Daoy (cell line): ENCODE measurements at regions not wholly inside any gene's neighbourhood (a gene's known extent, or its start where the extent isn't known, plus 50 kb on each side); places are given as distances from the start of the nearest gene placed in this dataset.

ENCODE experiments used
- DNase-seq: peaks from one replicate; pipeline ENCODE4 v3.0.0-alpha.2; 2015; ENCODE audit warnings: low read depth

DNA sequence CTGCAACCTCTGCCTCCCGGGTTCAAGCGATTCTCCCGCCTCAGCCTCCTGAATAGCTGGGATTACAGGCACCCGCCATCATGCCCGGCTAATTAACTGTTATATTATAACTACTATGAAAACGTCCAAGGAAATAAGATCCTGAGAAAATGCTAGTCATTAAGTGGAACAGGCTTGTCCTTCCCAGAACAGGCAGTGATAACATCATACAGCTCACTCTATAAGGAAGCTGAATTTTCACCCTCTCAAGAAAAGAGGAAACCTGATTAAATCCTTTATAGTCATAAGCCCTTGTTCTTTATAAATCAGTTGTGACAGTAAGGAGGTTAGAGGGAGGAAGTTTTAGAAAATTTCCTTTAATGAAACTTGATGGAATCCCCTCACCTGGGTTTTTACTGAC lies 163.9 kb upstream of the CLINT1 start:
- no peak for DNase-seq

DNA sequence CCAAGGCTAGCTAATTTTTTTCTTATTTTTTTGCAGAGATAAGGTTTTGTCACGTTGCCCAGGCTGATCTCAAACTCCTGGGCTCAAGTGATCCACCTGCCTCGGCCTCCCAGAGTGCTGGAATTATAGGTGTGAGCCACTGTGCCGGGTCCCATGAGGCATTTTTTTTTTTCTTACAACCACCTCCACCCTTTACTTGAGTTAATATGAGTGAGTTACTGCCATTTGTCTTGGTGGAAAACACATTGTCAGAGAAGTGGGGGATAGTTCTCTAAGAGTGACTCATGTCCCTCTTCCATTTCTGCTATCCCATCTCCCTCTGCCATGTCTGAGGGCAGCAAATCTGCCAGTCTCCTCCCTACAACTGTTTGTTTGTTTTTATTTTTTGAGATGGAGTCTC lies 163.4 kb upstream of the CLINT1 start:
- DNase-seq = no peak

DNA sequence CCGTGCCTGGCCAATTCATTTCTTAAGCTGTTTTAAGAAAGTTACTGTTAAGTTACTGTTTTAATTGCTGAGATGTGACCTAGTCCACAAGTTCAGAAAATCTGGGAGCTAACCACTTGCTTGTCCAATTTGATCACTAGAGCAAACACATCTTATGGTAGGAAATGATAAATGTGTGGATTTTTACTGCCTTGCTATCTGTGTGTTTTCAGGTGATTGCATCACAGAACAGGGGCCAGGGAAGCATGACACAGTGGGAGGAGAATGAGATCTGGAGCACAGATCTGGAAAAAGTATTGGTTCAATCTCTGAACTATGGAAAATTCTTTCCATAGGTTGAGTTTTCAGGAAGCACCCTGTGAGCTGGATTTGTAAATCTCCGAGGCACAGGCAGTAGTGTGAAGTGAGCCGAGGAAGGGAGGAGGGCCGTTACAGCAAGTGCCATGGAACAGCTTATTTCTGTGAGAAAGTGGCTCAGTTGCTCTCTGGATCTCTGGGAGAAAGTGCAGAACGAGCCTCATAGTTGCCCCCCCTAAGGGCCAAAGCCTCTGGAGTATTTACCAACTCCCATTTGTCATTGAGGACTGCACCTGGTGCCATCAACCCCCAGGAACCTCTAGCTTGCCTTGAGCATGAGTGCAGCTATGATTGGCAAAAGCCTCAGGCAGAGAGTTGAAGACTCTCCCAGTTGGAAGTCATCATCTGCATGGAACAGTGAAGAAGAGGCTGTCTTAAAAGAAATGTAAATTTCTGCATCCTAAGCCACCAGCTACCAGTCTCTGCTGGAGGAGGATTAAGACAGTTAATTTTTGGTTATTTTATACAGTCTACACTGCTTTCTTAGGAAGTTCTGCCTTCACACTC lies 161.8 kb upstream of the CLINT1 start:
- no peak for DNase-seq

DNA sequence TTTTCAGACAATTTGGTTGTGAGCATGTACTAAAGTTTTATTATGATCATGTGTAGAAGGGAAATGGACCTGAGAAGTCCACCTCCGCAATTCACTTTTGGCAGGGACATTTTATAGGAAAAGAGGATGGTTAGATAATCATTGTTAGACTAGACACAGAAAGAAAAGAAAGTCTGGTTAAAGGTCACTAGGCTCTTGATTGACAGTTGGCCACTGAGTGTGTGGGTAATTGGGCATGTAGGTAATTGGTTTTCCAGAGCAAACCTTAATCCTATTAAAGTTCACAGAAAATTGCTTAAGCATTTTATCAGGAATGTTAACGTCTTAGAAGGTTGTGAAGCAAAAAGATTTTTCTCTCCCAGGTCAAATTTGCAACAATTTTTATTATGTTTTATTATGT lies 158.5 kb upstream of the CLINT1 start:
- DNase-seq = no peak

DNA sequence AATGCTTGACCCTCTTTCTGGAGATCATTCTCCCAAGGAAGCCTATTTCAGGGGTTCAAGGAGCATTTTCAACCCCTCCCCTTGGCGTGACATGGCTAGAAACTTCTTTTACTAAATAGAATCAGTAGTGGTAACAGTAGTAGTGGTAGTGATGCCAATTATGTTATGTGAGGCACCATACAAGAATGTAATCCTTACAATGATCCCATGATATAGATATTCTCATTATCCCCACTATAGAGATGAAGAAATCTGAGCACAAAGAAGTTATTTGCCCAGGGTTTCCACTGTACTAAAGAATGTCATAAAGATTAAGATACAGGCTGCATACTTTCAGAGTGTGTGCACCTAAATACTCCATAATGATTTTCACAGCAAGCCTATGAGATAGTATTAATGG lies 155.4 kb upstream of the CLINT1 start:
- DNase-seq = no peak

DNA sequence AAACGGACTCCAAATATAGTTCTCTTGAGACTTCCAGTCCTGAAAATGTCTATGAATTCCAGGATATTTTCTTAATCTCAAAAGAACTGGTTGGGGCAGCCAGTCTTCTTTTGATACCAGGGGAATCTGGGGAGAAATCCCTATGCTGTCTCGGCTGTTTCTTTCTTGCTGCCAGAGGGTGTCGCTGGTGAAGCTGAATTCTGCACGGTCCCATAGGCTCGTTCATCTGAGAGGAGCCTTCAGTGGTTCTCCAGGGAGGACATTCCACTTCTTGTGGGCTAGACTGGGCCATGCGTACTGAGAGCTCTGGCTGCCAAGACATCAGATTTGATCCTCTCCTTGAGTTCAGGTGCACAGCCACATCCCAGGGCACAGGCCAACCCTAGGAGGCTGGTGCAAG lies 155.0 kb upstream of the CLINT1 start:
- peak; percentile 26 for DNase-seq

DNA sequence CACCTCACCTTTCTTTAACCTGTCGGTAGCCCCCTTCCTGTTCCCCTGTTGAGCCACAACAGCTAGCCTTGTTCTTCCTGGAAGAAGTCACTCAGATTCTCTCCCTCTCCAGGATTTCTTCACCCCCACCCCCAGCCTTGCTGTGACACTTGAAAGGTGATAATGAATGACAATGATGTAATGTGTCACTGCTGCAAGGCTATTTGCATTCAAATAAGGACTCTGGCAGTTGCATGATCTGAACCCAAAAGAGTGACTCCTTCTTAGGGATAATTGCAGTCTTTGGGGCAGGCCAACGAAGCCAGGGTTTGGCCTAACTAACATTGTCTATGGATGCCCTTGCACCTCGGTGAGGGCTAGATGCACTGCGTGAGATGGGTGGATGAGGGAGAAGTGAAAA lies 154.4 kb upstream of the CLINT1 start:
- no peak for DNase-seq

DNA sequence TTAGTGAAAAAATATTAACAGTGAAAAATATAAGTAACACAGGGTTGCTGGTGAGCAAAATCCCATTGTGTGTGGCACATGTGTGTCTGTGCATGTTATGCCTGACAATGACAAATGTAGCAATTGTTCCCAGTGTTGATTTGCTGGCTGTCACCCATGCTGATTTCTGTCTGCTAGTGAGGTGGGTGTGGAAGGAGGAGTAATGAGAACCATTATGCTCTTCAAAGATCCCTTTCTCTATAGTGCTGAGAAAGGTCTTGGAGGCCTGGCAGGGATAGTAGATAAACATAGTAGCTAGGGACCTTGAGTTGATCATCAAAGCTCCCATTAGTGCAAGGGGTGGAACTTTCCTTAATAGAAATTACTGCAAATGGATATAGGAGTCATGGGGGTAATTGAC lies 152.5 kb upstream of the CLINT1 start:
- no peak for DNase-seq

DNA sequence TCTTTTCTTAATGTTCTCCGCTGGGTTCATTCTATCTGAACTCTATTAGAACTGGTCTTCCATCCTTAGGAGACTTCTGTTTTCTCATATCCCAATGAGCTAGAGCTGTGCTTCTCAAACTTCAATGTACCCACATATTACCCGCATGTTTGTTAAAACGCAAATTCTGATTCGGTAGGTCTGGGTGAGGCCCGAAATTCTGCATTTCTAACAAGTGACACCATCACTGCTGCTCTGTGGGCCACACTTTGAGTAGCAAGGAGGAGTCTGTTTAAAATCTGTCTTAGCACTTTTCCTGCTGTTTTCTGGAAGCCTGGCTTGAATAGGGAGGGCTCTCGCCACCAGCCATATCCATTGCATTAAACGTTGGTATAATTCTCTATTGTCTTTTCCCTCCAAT lies 151.9 kb upstream of the CLINT1 start:
- no peak for DNase-seq

DNA sequence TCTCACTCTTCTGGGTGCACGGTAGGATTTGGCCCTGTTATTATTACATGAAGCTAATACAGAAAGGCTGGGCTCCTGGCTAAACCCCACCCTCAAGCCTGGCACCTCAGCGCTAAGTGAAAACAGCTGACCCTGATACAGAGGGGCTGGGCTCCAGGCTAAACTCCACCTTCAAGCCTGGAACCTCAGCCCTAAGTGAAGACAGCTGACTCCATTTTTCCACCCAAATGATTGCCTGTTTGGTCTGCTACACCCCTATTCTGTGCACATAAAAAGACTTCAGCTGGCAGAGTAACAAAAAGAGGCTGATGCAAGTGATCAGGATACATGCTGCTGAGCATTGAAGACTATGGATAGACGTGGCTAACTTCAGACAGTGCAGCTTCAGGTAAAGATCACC lies 148.4 kb upstream of the CLINT1 start:
- DNase-seq = no peak

DNA sequence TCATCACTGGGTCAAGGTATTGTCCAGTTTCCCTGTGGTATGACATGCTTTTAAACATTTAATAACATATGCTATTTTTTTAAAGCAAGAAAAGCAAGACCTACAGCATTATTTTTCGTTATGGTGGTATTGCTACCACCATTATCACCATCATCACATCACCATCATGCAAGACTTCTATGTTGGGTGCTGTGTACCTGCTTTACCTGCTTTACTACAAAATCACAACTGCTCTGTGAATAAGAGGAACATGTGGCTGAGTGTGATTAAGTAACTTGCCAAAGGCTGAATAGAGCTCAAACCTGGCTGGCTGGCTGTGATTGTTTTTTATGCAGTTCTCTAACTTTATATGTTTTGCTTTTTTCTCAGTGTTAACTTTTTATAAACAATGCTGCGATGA lies 140.8 kb upstream of the CLINT1 start:
- DNase-seq = no peak

DNA sequence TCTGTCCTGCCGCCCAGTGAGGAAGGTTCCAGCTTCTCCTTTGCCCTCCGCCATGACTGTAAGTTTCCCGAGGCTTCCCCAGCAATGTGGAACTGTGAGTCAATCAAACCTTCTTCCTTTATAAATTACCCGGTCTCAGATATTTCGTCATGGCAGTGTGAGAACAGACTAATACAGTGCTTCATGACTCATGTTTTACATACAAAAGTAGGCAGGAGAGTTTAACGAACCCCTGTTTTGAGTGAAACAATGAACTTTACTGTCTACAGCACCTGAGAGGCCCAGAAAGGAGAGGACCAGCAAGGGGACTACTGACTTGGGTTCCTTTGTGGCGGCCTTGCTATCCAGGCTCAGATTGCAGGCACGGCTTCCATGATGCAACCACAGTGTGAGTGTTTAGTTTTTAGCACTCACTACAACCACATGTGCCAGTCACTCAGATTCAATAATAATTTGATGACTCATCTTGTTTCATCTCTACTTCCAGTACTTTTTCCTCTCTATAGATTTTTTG lies 139.1 kb upstream of the CLINT1 start:
- DNase-seq = peak; percentile 25

DNA sequence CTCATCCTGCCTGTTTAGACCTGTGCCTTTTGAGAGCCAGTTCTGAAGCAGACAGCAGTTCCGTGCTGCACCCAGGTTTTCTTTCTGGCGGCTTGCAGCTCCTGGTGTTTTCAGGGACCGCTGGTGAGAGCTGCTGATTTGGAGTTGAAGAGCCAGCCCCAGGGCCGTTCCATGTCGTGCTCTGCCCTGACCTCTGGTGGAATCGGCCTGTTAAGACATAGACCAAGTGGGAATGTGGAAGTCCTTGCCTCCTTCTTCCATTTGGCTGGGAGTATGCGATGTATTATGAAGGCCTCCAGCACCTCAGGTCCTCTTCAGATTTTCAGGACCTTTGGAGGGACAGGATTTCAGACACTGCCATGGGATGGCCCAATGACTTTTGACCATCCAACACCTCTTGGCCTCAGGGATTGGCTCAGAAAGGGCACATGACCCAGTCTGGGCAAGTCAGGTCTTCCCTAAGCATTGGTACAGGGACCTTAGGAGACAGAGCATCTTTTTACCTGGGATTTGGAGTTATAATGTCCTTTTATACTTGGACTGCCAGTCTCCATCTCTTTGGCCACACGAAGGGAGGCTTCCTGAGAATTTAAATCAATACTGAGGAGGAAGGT lies 136.1 kb upstream of the CLINT1 start:
- DNase-seq = peak; percentile 75

DNA sequence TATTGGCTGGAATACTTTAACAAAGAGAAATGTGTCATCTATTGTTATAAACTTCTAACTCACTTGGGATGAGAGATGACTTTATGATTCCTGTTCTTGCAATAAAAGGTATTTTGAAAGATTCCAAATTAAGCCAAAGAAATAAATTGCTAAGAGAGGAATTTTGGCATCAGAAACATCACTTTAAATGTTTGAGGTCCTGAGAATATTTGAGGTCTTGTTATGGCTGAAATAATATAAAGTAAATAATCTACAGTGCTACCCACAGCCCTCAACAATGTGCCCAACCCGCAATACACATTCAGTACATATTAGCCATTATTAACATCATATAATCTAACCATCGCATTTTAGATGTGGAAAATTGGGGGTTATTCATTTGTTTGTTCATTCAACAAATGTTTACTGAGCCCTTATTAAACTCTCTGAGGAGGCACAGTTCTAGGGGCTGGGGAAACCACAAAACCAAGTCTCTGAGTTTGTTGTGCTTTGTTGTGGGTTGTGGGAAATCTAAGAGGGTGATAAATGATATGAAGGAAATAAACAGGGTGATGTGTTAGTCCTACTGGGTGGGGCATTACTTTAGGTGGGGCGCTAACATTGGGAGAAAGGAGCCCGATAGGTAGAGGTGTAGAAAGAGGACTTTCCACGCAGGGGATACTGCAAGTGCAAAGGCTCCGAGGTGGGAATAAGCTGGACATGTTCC lies 135.2 kb upstream of the CLINT1 start:
- DNase-seq = peak; percentile 35

DNA sequence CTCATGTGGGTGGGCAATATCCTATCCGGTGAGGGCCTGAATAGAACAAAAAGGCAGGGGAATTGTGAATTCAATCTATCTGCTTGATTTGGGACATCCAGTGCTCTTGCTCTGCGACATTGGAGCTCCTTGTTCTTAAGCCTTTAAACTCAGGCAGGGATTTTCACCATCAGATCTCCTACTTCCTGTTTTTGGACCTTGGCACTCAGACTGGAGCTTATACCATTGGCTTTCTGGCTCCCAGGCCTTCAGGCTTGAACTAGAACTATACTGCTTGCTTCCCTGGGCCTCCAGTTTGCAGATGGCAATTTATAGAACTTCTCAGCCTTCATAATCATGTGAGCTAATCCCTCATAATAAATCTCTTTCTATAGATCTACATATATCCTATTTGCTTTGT lies 134.3 kb upstream of the CLINT1 start:
- DNase-seq = no peak

DNA sequence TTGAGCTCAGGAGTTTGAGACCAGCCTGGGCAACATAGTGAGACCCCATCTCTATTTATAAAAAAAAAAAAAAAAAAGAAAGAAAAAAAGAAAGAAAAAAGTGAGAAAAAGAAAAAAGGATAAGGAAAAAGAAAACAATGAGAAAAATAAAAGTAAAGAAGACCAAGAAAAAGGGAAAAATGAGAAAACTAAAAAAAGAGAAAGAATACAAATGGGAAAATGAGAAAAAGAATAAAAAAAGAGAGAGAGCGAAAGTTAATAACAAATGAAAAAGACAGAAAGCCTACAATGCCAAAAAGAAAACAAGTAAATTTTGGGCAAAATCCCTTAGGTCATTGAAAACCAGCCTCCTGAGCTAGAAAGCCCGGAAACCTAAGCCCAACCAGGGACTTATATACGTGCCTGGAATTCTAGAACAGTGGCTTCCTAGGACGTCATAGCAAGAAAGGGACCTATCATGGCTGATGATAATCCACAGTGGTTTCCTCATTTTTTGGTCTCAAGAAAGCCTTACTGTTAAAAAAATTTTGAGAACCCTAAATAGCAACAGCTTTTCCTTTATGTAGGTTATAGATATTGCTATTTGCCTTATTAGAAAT lies 131.7 kb upstream of the CLINT1 start:
- DNase-seq = no peak

DNA sequence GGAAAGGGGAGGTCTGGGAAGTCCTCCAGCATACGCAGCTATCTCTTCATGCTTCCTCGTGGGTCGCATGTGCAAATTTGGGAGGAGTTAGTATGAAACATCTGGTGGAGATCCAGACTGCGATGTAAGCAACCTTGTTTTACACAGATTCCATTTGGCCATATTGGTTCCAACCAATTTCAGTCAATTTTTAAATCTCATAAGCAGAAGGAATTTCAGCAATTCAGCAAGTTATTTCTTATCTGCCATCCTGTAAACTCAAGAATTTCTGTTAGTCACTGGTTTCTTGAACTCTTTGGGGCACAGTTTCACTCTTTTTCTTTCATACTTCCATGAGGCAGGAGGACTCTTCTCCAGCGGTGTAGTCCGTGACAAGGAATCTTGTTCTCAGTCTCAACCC lies 130.4 kb upstream of the CLINT1 start:
- no peak for DNase-seq

DNA sequence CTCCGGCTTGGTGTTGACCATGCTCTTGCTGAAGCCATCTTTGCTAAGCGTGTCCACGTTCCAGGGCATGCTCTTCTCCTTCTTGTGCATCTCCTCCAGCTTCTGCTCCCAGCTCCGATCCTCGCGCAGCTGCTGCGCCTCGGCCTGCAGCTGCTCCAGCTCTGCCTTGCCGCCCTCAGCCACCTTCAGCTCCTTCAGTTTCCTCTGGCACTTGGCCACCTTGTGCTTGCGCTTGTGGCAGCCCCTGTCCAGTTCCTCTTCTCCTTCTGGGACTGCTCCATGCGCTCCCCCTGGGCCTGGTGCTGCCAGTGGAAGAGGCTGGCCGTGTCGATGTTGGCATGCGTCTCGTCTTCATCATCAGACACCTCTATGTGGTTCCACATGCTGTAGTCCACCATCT lies 128.3 kb upstream of the CLINT1 start:
- DNase-seq = no peak

DNA sequence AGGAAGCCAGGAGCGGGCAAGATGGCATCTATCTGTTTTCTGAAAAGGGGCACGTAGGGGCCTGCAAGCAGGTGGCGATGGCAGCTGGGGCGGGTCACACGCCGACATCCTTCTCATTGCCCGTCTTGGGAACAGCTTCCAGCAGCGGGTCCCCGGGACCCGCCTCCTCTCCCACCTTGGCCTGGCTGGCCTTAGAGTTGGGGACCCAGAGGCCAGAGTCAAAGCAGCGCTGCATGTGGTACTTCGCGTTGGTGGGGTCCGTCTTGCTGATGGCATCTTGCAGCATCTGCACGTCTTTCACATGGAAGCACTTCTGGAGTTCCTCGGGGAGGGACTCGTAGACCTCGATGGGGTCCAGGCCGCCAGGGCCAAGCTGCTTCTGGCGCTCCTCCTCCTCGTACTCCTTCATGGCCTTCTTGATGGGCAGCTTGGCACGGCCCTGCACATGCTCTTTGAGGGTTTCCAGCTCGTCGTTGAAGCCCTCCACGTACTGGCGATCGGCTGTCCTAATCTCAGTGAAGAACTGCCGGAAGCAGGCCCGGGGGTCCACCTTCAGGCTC lies 127.6 kb upstream of the CLINT1 start:
- no peak for DNase-seq

DNA sequence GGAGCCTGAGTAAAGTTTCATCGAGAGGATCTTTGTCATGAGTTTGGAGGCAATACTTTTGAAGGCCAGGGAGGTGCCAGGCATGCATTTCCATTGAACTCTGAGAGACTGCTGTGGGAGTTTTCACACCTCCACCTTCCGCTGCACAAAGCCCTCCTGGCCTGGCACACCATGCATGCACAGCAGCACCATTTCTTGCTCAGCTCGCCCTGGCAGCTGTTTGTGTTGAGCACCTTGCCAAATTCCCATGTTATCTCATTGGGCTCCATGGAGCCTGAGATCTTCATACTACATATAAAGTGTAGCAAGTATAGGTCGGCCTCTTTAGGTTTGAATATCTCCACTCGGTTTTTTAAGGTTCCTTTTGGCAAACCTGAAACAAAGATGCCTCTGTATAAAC lies 125.7 kb upstream of the CLINT1 start:
- no peak for DNase-seq

DNA sequence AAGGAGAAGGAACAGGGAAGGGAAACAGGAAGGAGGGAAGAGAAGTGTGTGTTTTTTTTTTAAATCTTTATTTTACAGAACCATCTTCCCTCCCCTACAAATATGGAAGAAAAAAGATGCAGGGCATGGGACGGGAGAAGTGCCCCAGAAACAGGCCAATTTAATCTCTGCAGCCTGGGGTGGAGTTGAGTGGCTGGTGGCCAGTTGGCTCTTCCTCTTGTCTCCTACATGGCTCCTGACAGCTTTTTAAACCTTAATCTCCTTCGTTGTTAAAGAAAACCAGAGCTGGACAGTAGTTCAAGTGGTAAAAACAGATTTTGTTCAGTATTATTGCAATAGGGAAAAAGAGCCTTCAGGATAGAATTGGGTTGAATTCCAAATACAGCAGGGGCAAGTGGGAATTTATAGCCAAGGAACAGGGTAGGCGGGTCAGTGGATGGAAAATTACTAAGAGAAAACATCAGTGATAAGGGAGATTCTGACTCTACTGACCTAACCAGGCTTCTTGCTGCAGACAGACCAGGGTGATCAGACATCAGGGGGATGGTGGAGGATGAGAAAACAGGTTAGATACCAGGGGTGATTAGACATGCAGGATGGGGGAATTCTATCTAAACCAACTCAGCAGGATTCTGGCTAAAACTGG lies 125.1 kb upstream of the CLINT1 start:
- no peak for DNase-seq

DNA sequence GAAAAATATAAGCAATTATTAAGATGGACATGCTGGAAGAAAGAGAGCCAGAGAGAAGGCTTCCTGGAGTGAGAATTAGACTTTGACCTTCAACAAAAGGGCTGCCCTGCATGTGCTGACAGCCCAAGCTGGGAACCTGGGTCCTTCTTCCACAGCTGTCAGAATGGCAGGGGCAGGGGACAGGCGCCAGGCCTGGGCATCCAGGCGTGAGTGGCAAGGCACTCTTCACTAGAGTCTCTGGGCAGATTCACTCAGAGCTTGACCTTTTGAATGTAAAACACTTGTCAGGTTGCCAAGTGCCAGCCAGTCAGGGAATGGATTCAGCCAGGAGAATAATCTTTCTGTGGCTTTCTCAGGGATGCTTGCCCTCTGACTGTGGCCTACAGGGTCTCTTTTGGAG lies 119.1 kb upstream of the CLINT1 start:
- DNase-seq = no peak
